Chondrocyte (in vitro differentiated cells): ENCODE measurements at regions not wholly inside any gene's neighbourhood (a gene's known extent, or its start where the extent isn't known, plus 50 kb on each side); places are given as distances from the start of the nearest gene placed in this dataset.

Experiments used
- DNase-seq: peaks from one replicate; pipeline ENCODE4 v3.0.0; 2021; ENCODE audit warnings: mixed read lengths, low spot score
- H3K27ac Mint-ChIP-seq: one replicate; pipeline ENCODE4 v1.8.0; 2021; ENCODE audit warnings: mild to moderate bottlenecking, moderate library complexity, mixed read lengths; ENCODE audit not compliant: unreplicated experiment
- H3K27me3 Mint-ChIP-seq: 2 replicates; pipeline ENCODE4 v1.8.0; 2021; ENCODE audit warnings: low read depth, mixed read lengths
- H3K36me3 Mint-ChIP-seq: 2 replicates; pipeline ENCODE4 v1.8.0; 2021; ENCODE audit warnings: low read depth, mixed read lengths
- H3K4me1 Mint-ChIP-seq: 2 replicates; pipeline ENCODE4 v1.8.0; 2021; ENCODE audit warnings: low read depth, mild to moderate bottlenecking, mixed read lengths
- H3K4me3 Mint-ChIP-seq: one replicate; pipeline ENCODE4 v1.8.0; 2021; ENCODE audit warnings: mild to moderate bottlenecking, moderate library complexity, mixed read lengths; ENCODE audit not compliant: unreplicated experiment
- H3K9me3 Mint-ChIP-seq: 2 replicates; pipeline ENCODE4 v1.8.0; 2021; ENCODE audit warnings: low read depth, mixed read lengths
- TF ChIP-seq, protein P1 (sequence below): fragments of 200-600 bp; sonication (generic); IDR thresholded peaks from 2 replicates; pipeline ENCODE4 v1.5.0; 2021; ENCODE audit warnings: antibody characterized with exemption, mild to moderate bottlenecking, moderate library complexity

DNA sequence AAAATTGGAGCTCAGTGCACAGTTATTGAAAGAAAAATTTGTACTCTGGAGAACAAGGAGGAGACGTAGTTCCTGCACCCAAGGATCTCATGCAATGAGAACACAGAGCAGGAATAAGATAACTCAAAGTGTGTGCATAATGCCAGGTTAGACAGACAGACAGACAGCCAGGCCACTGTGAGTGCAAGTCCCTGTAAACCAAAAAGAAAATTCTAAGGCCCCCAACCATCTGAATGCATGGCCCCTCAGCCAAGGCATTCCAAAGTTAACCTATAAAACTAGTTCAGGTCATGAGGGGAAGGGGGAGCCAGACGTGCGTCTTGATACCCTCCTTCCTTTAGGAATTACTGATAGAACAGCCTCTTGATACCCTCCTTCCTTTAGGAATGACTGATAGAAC lies 94.5 kb upstream of the ENPP6 start:
- TF ChIP-seq, protein P1, sequence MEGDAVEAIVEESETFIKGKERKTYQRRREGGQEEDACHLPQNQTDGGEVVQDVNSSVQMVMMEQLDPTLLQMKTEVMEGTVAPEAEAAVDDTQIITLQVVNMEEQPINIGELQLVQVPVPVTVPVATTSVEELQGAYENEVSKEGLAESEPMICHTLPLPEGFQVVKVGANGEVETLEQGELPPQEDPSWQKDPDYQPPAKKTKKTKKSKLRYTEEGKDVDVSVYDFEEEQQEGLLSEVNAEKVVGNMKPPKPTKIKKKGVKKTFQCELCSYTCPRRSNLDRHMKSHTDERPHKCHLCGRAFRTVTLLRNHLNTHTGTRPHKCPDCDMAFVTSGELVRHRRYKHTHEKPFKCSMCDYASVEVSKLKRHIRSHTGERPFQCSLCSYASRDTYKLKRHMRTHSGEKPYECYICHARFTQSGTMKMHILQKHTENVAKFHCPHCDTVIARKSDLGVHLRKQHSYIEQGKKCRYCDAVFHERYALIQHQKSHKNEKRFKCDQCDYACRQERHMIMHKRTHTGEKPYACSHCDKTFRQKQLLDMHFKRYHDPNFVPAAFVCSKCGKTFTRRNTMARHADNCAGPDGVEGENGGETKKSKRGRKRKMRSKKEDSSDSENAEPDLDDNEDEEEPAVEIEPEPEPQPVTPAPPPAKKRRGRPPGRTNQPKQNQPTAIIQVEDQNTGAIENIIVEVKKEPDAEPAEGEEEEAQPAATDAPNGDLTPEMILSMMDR, result no peak
- Mint-ChIP-seq H3K9me3 (no peaks in the 10 kb centered on the region), H3K4me1 (no peaks in the 10 kb centered on the region), H3K36me3 (no peaks in the 10 kb centered on the region), H3K27ac (no peak overlapping the region), H3K4me3 (no peak overlapping the region), H3K27me3 (no peaks in the 10 kb centered on the region)
- no peak for DNase-seq

DNA sequence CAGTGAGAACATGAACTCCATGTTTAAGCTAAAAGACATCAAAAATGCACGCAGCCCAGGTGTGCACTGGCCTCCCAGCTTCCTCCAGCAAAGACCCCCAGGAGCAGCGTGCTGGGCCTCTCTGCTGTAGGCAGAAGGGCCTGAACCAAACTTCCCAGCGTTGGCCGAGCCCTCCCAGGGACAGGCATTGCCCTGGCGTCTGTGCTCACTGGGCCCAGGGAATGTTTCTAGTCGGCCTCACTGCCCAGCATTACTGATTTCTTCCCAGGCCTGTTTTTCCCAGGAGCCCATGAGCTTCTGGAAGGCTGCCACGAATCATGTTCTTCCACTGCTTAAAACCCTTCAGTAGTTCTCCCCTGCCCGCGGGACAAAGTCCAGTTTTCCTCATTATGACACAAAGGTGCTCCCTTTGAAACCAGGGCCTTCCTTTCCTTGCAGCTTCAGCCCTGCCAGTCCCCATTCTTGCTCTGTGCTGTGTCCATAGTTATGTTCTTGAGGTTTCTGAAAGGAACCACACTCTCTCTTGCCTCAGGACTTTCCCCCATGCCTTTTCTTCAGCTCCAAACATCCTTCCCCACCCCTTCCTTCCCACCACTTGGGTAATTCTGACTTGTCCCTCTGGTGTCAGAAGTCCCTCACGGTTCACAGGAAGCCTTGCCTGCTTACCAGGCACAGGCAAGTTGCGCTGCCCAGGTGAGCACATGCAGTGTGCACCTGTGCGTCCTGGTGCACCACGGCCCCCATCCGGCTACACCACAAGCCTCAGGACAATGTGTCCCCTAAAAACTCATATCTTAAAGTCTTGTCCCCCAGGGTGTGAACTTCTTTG lies 93.4 kb upstream of the ENPP6 start:
- no peaks in the 10 kb centered on the region for H3K9me3 Mint-ChIP-seq
- H3K27ac Mint-ChIP-seq, result no peak overlapping the region
- TF ChIP-seq, protein P1, result no peak
- H3K27me3 Mint-ChIP-seq, result no peaks in the 10 kb centered on the region
- H3K4me1 Mint-ChIP-seq, result no peaks in the 10 kb centered on the region
- no peak for DNase-seq
- H3K36me3 Mint-ChIP-seq, result no peaks in the 10 kb centered on the region
- no peak overlapping the region for H3K4me3 Mint-ChIP-seq

DNA sequence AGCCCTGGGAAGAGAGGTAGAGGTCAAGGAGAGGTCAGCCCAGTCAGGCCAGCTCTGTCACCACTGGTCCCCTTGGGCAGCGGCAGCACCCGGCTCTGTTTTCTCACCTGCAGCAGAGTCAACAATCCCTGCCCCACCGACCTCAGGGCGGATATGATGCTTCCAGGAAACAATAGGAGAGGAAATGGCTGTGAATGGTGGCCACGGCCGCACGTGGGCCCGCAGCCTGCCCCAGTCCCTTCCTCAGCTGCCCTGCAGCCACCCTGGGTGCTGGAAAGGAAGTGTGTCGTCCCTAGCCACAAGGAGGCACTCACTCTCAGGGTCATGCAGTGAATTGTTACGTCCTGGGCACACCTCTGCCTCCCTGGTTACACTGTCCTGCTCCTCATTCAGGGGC lies 92.5 kb upstream of the ENPP6 start:
- H3K4me1 Mint-ChIP-seq, result no peaks in the 10 kb centered on the region
- no peak for DNase-seq
- TF ChIP-seq, protein P1, result no peak
- no peak overlapping the region for H3K4me3 Mint-ChIP-seq
- H3K9me3 Mint-ChIP-seq, result no peaks in the 10 kb centered on the region
- H3K36me3 Mint-ChIP-seq, result no peaks in the 10 kb centered on the region
- H3K27me3 Mint-ChIP-seq, result no peaks in the 10 kb centered on the region
- no peak overlapping the region for H3K27ac Mint-ChIP-seq

DNA sequence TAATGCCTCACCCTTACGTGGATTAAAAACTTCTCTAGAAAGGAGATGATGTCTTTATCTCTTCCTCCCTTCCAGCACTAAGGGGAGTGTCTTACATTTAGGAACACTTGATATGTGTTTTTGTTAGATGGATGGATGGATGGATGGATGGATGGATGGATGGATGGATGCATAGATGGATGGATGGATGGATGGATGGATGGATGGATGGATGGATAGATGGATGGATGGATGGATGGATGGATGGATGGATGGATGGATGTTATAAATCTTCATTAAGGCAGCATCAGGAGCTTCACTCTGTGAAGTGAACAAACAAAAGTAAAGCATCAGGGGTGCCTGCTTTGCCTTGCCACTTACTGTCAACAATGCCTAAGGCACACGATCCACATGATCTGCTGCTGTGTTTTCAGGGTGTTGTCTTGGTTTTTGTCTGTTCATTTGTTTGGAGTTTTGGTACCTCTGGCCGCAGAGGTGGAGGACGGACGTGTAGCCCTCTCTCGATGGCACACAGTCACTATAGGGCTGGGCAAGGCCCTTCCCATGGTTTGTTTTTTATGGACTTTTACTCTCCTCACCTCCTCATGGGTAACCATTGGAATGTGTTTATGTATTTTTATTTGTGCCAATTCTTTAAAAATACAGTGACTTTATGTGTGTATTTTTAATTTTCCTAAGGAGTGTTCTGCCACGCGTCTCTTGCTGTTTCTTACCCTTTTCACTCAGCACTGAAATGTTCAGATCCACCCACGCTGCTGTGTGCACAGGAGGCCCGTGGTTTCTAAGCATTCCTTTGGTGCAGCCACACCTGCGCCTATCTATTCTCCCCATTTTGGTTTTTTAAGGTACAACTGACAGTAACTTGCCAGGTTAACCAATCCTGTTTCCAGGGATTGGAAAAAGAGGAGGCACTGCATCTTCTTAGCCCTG lies 91.8 kb upstream of the ENPP6 start:
- Mint-ChIP-seq H3K27ac (no peak overlapping the region), H3K9me3 (peaks cover 6% of the 10 kb centered on the region), H3K27me3 (no peaks in the 10 kb centered on the region), H3K4me3 (no peak overlapping the region), H3K36me3 (no peaks in the 10 kb centered on the region), H3K4me1 (no peaks in the 10 kb centered on the region)
- DNase-seq, result no peak
- TF ChIP-seq, protein P1, result no peak

DNA sequence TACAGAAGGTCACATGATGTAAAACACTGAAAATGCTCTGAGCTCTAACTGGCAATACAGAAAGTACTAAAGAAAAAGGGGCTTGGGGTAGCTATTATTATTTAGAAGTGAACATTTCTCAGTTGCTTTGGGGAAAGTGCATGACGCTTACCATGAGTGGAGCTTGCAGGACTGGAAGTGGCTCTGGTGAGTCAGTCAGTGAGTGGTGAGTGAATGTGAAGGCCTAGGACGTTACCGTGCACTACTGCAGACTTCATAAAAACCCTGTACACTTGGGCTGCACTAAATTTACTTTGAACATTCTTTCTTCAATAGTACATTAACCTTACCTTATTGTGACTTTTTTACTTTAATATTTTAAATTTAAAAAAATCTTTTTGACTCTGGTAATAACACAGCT lies 89.3 kb upstream of the ENPP6 start:
- TF ChIP-seq, protein P1, result no peak
- DNase-seq, result no peak
- Mint-ChIP-seq H3K4me1 (no peaks in the 10 kb centered on the region), H3K27ac (no peak overlapping the region), H3K9me3 (peaks cover 16% of the 10 kb centered on the region), H3K27me3 (no peaks in the 10 kb centered on the region), H3K36me3 (peaks cover 5% of the 10 kb centered on the region), H3K4me3 (no peak overlapping the region)
